Iris pigment epithelial cell (primary cell): ENCODE measurements at regions not wholly inside any gene's neighbourhood (a gene's known extent, or its start where the extent isn't known, plus 50 kb on each side); places are given as distances from the start of the nearest gene placed in this dataset.
"Not testable (repeated sequence)": the region's sequence is repeated elsewhere in the genome, so short reads cannot be mapped to it uniquely, and the experiment has no call there.

ENCODE experiments used
- DNase-seq: peaks from one replicate; pipeline ENCODE4 v3.0.0-alpha.2; 2011; ENCODE audit warnings: low read depth

DNA sequence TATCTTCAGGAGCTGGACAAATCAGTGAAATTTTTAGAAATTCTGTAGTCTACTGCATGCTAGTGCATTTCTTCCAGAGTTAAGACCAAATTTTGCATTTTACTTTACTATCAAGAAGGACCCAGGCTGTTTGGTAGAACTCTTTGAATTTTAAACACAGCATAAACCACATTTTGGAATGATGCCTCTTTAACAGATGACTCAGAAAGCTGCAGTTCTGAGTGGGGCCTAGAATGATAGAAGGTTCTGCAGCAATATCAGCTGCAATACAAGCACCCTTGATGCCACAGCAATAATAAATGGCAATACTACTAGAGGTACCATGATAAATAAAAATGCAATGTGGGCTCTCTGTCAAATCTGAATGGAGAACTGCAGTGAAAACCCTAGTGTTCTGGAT, 198.7 kb downstream of the TMA16 start:
- DNase-seq: peak; percentile 50

DNA sequence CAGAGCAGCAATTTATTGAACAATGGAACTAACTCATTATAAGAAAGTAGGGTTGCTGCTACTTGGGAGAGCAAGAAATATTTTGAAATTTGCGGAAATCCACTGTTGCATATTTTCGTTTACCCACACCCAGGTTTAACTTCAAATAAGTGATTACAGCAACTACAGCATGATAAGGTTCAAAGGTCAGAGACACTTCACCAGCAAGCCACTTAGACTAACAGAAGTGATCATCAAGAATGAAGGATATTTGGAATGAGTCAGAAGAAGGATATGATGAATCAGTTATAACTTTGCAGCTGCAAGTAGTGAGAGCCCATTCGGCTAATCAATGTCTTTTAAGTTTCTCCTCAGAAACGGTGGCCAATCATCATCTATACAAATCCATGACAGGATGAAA, 199.3 kb downstream of the TMA16 start:
- peak; percentile 75 for DNase-seq

DNA sequence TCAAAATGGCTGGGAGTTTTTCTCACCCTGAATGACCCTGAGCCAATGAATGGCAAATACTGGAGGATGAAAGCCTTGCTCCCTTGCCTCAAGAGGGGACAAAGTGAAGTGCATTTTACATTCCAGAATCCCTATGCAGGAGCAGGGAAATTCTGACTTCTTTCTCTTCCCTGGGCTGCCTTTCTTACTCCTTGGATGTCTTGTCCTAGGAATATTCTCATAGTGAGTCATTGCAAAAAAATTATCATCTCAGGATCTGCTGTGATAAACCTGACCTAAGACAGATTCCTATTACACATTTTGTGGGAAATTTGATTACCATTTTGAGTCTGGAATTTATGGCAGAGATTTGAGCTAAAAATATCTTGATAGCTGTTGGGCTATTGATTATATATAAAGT, 199.9 kb downstream of the TMA16 start:
- DNase-seq: peak; percentile 35

DNA sequence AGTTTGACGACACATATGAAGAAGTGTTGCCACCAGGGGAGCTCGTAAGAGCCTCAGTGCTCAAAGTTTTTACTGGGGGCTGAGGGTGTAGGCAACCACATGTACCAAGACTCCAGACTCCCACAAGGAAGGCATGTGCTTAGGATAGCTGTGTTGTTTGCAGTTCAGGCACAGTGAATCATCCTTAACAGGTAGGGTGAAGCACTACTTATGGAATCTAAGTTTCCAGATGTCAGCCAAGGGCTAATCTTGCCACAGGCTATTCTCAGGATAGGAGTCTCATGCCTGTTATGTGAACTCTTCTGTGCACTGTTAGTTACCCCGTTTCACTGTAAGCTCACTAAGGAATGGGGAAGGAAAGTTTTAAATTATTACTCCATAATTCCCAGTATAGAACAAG, 202.6 kb downstream of the TMA16 start:
- DNase-seq: peak; percentile 67

DNA sequence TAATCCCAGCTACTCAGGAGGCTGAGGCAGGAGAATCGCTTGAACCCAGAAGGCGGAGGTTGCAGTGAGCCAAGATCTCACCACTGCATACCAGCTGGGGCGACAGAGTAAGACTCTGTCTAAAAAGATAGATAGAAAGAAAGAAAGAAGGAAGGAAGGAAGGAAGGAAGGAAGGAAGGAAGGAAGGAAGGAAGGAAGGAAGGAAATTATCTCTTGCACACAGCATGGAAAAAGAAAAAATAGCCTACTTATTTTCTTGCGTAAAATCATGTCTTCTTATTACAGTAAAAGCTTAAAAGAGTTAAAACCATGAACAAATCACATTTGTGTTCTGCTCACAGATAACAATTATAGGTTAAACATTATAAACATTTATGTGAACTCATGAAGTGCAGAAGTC, 205.9 kb downstream of the TMA16 start:
- DNase-seq: not testable (repeated sequence)

DNA sequence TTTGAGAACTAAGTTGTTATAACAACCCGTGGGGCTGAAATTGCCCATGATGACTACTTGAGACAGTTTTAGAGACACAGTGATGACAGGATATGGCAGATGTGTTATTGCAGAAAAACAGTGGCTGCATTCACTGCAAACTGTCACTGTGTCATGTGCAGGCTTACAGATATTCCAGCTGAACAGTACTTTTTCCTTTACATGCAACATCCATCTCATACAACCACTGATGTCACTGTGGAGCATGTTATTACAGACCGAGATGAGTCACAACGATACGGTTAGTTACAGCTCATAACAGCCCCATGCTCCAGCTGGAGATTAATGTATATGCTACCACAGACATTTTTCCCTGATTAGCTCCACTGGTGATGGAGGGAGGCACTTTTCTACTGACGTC, 207.4 kb downstream of the TMA16 start:
- DNase-seq: peak; percentile 29

DNA sequence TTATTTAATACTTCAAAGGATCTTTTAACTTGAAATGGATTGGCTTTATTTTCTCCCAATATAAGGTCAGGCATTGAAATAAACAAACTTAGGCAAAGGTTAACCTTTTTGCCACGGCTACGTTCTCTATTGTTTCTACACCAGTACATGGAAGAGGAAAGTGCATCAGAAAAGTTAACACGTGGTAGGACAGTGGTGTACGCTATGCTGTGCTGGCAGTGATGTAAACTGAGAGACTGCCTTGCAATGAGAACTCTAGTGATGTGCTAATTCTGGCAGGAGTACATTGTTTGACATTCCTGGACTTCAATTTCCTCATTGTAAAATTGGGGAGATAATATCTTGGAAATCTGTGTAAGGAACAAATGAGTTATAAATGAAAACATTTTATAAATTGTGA, 208.2 kb downstream of the TMA16 start:
- no peak for DNase-seq

DNA sequence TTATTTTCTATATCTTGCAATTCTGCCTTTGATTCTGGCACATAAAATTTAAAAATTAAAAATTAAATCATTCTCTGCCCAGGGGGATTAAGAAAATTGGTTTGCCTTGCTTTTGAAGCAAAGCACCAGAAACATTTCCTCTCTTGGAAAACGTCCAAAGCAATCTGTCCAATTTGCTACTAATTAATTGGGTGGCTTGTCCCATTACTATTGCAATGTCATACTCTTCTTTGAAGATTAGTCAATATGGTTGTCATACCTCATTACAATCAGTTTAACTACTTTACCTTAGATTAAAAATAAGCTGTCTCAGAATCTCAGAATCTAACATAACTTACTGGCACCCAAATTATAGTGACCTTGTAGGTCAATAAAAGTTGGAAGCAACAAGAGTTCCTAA, 208.8 kb downstream of the TMA16 start:
- DNase-seq: no peak

DNA sequence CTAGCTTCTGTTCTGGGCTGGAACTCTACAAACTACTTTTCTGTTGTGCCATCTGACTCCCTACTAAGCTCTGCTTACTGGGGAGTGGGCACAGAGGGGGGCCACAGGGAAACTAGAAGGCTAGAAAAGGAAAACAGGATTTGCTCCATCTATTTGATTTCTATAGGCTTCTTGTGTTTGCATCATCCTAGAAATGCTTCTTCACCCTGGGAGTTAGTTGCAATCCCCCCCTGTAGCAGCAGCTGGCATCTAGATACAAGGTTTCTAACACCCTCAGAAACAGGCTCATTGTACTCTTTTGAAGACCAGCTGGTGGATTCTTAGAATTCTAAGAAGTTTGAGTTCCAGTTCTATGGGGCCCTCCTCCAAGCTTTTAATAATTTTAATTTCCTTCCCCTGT, 213.4 kb downstream of the TMA16 start:
- DNase-seq: no peak

DNA sequence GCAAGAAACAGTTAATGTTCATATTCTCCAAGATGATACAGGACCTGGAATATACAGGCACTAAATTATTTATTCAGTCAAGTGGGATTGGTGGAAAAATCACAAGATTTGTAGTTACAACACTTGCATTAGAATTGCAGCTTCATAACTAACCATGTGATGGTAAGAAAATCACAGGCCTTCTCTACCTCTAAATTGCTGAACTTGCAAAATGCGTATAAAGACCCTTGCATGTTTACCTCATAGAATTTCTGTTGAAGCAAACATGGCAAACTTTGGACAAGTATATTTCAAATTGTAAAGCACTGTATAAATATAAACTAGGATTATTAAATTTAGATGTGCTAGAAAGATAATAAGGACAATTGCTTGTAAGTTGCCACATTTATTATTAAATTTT, 215.1 kb downstream of the TMA16 start:
- no peak for DNase-seq

DNA sequence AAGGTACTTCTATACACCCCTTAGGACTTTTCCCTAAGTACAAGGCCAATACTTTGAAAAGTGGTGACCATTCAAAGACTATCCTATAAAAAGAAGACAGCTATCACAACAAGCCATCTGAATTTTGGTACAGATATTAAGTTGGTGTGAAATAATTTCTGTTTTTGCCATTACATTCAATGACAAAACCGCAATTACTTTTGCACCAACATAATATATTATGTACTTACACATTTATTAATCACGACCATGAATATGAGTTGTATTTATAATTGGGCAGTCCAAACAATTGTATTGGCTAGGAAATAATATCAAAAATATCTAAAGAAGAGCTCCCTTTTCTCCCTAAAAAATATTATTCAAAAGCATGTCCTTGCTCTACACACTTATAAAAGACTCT, 215.7 kb downstream of the TMA16 start:
- DNase-seq: no peak

DNA sequence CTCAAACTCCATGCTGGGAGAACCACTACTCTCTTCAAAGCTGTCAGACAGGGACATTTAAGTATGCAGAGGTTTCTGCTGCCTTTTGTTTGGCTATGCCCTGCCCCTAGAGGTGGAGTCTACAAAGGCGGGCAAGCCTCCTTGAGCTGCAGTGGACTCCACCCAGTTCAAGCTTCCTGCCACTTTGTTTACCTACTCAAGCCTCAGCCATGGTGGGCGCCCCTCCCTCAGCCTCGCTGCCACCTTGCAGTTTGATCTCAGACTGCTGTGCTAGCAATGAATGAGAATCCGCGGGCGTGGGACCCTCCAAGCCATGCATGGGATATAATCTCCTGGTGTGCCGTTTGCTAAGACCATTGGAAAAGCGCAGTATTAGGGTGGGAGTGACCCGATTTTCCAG, 230.0 kb downstream of the TMA16 start:
- DNase-seq: not testable (repeated sequence)

DNA sequence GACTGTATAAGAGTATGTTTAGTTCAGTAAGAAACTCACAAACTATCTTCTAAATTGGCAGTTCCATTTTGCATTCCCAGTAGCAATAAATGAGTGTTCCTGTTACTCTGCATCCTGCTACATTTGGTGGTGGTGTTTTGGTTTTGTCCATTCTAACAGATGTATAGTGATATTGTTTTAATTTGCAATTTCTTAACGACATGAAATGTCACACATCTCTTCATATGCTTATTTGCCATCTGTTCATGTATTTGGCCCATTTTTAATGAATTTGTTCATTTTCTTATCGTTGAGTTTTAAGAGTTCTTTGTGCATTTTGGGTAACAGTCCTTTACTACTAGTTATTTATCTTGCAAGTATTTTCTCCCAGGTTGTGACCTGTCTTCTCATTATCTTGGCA, 232.2 kb downstream of the TMA16 start:
- no peak for DNase-seq

DNA sequence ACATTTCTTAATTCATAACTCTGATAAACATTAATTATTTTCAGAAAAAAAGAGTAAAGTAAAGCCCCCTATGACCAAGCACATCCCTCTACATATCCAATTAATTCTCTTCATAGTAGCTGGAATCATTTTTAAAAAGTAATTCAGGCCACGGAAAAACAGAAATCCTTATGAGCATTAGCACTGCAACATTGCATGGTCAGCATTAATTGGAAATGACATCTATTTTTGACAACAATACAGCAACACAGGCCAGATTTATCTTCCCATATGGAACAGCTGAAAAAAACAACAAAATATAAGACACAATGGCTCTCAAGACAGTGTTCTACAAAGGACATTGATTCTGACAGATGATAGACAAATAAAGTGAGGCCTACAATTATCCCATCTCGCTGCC, 236.6 kb downstream of the TMA16 start:
- no peak for DNase-seq

DNA sequence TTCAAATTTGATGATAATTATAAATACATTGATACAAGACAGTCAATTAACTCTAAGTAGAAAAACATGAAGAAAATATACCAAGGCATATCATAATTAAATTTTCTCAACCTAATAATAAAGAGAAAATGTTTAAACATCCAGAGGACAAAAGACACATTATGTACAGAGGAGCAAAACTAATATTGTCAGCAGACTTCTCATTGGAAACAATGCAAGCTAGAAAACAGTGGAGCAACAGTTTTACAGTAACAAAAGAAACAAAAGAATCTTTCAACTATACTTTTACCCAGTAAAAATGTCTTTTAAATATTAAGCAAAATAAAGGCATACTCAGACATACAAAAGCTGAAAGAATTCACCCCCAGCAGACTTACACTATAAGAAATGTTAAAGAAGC, 238.0 kb downstream of the TMA16 start:
- DNase-seq: no peak

DNA sequence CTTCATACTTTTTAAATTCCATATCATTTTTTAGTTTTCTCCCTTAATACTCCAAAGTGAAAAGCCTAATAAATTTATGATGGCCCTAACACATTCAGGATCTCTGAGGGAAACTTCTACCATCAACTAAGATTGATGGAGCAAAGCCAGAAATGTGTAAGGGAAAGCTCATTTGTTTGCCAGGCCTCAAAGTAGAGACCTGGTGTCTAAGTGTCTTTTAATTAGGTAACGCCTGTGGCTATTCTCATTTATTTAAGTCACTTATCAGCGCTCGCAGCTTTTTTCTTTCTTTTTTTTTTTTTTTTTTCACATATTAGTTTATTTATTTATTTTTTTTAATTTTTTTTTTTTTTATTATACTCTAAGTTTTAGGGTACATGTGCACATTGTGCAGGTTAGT, 242.4 kb downstream of the TMA16 start:
- no peak for DNase-seq

DNA sequence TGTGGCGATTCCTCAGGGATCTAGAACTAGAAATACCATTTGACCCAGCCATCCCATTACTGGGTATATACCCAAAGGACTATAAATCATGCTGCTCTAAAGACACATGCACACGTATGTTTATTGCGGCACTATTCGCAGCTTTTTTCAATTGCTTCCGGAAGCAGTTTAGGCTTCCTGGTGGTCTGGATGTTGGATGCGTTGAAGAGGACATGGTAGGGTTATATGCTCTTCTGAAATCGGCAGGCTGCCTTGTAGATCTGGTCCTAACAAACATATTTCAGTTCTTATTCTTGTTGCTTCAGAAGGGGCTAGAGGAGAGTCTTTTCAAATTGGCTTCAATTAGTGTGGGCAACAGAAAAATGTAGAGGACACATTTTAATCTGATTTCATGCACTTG, 243.4 kb downstream of the TMA16 start:
- DNase-seq: not testable (repeated sequence)

DNA sequence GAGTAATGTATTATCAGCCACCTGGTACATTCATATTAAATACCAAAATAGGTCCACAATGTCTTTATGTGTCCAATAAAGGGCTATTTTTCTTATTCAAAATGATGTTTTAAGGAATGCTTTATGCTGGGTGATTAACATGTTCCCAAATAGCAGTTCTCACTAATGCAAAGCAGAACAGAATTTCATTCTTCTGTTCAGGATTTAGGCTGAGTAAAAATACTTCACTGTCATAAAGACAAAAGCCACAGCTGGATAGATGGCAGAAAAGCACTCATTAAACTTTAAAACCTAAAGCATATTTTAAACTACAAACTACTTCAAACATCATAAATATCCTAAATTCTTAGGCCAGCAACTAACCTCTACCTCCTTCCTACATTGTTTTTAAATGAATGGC, 244.0 kb downstream of the TMA16 start:
- DNase-seq: no peak

DNA sequence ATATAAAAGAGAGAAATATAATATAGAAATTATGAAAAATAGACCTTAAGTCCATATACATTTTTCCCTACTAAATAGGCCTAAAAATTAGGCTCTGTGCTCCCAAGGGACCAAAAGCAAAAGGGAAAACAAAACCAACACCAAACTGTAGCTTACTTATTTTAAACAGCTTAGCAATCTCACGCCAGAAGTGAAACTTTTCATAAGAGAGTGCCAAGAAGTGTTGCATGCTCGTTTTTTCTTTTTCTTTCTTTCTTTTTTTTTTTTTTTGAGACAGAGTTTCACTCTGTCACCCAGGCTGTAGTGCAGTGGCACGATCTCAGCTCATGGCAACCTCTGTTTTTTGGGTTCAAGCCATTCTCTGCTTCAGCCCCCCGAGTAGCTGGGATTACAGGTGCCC, 250.4 kb downstream of the TMA16 start:
- DNase-seq: no peak

DNA sequence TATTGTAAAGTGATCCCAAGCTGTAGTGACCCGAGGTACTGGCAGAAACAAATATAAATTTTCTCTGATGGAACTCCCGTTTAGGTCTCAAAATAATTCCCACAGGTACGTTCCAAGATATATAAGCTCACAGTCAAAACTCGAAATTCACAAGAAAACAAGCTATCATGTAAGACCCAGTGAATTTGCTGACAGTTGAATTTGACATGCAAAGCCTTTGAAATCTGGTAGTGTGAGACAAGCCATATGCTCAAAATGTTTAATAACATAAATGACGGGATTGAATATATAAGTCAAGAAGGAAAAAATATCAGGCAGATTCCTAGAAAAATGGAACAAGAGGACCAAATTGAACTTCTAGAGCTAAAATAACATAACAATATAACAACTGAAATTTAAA, 252.8 kb downstream of the TMA16 start:
- no peak for DNase-seq

DNA sequence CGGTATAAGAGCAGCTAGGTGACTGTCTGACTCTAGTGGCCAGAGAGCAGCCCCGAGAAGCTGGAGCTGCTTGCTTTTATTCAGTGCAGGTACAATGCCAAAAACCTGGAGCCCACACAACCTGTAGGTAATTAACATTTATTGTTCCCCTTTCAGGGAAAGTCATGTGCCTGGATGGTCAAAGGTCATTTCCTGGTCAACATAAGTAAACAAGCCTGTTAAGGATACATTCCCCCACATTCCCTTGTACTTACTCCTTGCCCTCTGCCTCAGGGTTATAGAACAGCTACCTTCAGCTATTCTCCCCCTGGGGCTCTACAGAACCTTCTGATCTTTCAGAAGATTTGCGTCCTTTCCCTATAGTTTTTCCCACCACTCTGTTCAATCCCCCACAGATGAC, 253.4 kb downstream of the TMA16 start:
- no peak for DNase-seq

DNA sequence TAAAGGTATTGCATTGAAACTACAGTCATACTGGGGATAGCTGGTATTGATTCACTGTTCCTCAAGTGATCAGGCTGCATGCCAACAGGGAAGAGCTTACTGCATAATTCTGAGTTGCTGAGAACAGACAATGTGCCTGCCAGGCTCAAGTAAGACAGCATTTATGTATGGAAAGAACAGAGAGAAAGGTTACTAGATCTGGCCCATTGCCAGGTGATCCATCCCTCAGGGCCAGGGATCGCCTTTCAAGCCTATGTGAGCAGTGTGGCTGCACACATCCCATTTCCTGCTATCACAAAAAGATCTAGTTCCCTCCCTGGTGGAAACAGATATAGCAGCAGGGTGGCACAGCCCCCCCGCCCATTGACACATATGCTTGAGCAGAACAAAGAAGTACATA, 254.0 kb downstream of the TMA16 start:
- DNase-seq: peak; percentile 5

DNA sequence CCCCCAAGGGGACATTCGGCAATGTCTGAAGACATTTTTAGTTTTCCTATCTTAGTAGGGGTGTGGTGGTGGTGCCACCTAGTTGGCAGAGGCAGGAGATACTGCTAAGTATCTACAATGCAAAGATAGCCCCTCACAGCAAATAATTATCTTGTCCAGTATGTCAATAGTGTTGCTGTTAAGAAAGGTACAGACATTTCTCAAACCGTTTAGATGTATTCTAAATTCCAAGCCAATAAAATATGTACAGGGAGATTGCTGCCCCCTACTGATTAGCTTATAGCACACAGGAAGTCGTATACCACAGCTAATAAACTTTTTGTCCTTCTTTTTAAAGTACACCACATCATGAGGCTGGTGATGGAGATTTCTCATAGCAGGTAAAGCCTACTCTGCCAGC, 260.5 kb downstream of the TMA16 start:
- DNase-seq: peak; percentile 16

DNA sequence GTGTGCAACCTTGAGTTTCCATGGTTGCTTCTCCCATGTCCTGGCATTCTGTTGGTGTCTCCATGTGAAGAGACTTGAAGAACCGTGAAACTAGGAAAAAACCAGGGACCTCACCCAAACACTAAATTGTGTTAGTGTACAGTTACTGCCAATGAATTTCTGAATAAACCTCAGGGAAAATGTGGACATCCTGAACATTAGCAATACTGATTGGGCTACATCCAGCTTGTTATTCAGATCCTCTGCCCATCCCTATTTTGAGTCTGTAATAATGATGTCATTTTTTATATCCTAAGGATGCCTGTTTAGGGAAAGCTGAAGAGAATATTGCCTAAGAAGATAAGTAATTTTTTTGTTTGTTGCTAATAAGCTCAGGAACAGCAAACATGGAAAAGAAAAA, 262.7 kb downstream of the TMA16 start:
- DNase-seq: no peak

DNA sequence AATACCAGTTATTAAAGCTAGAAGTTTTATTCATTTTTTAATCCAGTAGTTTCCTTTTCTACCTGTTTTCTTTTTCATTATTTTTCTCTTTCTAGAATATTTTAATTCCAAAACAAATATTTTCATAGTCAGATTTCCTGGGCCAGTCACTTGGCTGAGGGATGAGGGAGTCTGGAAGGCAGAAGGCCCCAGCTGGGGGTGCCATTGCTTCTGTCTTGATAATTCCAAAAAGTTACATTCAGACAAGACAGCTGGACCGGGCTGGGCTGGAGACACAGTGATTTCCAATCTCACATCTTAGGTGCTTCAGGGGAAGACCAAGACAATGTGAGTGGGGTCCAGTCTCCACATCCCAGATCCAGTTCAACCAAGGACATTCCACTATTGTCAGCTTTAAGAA, 263.5 kb downstream of the TMA16 start:
- no peak for DNase-seq
